ENCODE measurements at regions not wholly inside any gene's neighbourhood (a gene's known extent, or its start where the extent isn't known, plus 50 kb on each side); places are given as distances from the start of the nearest gene placed in this dataset.

- no peak for TF ChIP-seq CTCF (conservative IDR thresholded peaks at IDR 0.05; ENCODE audit: low read depth, low read length)
- TF ChIP-seq RCOR1 (IDR thresholded peaks at IDR 0.05; ENCODE audit: insufficient replicate concordance, low read length): no peak
- no peak for TF ChIP-seq POLR2A (IDR thresholded peaks at IDR 0.05; ENCODE audit: low read depth, low read length)
- TF ChIP-seq CEBPB (IDR thresholded peaks at IDR 0.05; ENCODE audit: low read depth, low read length): no peak
- no peak for TF ChIP-seq RAD21 (IDR thresholded peaks at IDR 0.05; ENCODE audit: low read length)
- TF ChIP-seq, protein P1, sequence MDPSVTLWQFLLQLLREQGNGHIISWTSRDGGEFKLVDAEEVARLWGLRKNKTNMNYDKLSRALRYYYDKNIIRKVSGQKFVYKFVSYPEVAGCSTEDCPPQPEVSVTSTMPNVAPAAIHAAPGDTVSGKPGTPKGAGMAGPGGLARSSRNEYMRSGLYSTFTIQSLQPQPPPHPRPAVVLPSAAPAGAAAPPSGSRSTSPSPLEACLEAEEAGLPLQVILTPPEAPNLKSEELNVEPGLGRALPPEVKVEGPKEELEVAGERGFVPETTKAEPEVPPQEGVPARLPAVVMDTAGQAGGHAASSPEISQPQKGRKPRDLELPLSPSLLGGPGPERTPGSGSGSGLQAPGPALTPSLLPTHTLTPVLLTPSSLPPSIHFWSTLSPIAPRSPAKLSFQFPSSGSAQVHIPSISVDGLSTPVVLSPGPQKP (IDR thresholded peaks at IDR 0.05; ENCODE audit: borderline replicate concordance, low read depth, low read length): no peak
- TF ChIP-seq MAZ (IDR thresholded peaks at IDR 0.05; ENCODE audit: borderline replicate concordance, low read depth, low read length): no peak
- TF ChIP-seq FOS (IDR thresholded peaks at IDR 0.05; ENCODE audit: low read depth, low read length): no peak
- no peak for TF ChIP-seq MXI1 (IDR thresholded peaks at IDR 0.05; ENCODE audit: borderline replicate concordance, low read depth, low read length)
- TF ChIP-seq CHD1 (IDR thresholded peaks at IDR 0.05; ENCODE audit: low read depth, low read length): no peak
- TF ChIP-seq BHLHE40 (IDR thresholded peaks at IDR 0.05; ENCODE audit: low read depth, low read length): no peak
- no peak for TF ChIP-seq MAFK (IDR thresholded peaks at IDR 0.05; ENCODE audit: low read depth, low read length)
- no peak for TF ChIP-seq SMC3 (IDR thresholded peaks at IDR 0.05; ENCODE audit: low read depth, low read length)
These were observed 95.8 kb downstream of the DACT2 start for GRCh38 chr6:168223755-168224154.

Measured in IMR-90 (cell line).